ENCODE measurements at regions not wholly inside any gene's neighbourhood (a gene's known extent, or its start where the extent isn't known, plus 50 kb on each side); places are given as distances from the start of the nearest gene placed in this dataset.
"Not testable (repeated sequence)": the region's sequence is repeated elsewhere in the genome, so short reads cannot be mapped to it uniquely, and the experiment has no call there.

DNA sequence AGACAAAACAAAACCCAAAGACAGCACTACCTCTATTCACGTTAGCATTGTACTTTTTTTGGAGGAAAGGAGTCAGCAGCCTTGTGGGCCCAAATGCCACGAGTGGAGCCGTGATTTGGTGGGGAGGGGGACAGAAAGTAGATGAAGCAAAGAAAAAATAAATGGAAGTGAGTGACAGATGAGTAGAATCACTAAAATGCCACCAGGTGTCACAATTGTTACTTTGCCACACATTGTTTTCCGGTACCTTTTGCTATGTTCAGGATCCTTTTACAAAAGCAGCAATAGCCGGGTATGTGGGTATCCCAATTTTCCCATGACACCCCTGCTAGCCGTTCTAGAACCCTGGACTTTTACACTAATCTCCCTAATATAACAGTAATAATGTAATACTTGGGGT lies 85.0 kb upstream of the AK4 start:
- no peak for DNase-seq

DNA sequence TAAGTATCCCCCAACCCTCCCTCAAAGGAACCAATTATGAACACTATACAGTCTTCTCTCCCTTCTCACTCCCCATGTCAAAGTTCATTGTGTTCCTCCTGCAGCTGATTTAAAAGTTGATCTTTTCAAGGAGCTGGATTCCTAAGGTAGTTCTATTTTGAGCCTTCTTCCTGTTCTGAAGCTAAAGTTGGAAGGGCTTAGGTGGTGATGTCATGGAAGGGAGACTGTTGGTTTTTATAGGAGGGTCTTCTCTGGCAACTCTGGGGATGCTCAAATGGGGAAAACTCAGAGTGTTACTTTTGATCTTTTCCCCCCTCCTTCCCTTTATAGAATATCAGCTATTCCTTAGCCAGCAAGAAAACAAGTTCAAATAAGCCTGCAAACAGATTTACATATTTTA lies 83.0 kb upstream of the AK4 start:
- DNase-seq = no peak

DNA sequence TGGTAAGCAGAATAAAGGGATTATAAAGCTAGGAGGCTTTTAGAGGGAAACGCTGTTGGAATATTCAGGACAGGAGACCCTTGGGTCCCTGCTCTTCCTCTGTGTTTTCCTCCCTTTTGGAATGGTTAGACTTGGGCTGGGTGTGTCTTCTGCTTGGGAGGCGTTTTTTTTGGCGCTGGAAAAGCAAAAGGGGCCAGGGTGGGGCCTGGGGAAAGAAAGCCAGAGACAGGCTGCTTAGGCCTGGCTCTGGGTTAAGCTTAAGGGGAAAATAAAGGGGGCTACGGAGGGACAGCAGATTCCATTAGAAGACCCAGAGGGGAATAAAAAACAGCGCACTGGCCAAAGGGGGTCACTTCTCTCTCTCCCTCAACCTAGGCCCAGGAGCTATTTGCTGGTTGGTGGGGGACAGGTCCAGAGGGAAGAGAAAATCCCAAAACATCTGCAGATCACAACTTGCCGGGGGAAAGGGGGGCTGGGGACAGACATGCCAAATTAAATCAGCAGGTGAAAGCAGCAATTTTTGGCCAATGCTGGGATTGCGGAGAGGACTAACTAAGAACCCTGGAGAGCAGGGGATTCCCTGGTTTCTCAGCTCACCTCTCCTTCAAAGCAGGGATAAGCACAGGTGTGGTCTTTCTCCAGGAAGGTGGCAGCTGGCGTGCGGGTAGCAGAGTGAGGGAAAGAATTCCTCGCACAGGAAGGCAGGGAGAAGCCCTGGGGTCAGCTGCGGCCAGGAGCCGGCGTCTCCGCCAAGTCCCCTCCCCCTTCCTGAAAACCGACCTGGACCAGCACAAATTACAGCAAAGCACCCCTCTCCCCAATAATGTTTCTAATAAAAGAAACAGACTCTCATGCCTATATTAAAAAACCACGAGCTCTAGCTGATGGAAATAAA lies 82.2 kb upstream of the AK4 start:
- DNase-seq = no peak

DNA sequence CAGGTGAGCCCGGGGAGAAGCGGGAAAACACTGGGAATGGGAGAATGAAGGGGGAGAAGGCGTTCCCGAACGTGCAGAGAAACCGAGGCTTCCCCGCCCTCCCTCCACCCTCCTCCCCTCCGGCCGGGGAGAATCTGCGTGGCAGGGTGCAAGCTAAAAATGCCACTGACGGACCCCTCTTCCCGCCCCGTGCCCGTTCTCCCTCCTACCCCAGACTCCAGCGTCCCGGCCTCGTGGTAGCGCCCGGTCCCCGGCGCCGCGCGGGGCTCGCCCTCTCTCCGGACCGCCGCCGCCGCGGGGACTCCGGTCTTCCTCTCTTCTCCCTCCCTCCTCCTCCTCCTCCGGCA lies 81.6 kb upstream of the AK4 start:
- no peak for DNase-seq

DNA sequence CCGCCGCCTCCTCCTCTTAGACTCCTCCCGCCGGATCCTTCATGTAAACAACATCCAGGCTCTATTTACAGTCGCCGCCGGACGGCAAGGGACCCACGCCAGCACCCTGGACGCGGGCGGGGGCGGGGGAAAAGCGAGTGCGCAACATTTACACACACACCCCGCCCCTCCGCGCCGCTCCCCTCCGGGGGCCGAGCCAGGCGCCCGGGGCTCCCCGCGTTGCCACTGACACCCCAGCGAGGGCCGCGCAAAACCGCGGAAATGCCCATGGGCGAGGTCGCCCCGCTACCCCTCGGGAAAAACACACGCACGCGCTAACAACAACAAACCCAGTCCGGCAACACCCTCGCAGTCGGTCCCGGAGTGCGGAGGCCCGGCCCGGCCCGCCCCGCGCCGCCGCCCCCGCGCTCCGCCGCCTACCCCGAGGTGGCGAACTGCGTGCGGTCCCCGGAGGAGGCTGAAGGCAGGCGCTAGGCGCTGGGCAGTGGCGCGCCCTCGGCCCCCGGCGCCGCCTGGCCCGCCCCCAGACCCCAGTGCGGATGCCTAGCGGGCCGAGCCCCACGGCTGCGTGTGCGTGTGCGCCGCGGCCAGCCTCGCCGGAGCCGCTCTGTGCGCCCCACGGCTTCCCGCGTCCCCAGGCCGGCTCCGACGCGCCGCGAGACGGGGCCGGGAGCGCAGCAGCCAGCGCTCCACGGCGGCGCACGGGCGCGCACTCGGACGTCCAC lies 81.1 kb upstream of the AK4 start:
- peak; percentile 78 for DNase-seq

DNA sequence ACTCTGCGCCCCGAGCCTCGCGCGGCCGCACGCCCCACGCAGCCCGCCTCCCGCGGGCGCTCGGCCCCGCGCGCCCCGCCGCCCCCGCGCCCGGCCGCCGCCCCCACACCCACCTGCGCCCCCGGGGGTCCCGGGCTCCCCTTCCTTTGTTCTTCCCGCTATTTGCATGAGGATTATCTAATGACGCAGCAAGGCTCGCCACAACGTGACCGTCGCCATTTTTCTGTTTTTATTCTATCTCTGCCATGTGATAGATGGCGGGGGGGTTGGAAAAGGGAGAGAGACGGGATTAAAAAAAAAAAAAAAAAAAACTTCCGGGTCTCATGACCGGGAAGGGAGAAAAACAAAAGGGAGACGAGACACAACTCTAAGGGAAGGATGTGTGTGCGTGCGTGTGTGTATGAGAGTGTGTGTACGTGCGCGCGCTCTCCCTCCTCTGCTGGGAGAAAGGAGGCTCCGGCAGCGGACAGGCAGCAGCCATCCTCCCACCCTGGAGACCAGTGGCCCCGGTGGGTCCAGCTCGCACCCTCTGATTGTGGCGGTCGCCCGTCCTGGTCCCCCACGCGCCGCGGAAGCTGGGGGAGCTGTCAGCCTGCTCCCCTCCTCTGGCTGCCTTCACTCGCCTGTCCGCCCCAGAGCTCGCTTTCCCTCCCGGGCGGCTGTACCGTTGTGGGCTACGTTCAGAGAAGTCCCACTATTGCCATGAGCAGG lies 80.4 kb upstream of the AK4 start:
- DNase-seq = peak; percentile 63

DNA sequence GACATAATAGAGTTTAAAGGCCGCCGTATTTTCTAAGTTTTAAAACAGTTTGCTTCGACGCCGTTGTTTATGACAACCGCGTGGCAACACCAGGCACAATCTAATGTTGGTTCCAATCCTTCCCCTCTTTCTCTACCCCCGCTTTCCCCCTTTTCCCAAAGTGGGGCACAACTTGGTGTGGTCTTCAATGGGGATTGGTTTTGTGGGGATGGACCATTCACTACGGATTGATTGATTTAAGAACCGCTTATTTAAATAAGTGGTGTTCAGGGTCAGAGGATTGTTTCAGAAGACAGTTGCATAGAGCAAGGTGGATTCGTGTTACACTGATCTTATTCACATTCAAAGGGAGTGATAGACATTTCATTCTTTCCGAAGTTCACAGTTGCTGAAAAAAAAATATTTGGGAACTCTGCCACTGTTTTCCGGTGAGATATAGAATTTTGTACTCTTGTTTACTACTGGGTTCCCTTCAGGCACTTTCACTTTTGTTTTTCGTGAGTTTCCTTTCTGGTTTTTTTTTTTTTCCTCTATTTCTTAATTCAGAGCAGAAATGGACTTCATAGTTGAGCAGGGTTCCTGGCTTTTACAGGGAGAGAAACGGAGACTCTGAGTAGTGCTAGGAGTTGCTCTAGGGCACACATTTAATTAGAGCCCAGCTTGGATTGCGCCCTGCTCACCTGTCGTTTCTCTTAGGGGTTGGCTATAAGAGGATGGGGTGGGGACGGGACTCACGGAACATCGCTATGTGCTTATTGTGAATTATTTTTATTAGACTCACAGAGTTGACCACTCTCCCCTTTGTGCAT lies 79.6 kb upstream of the AK4 start:
- no peak for DNase-seq

DNA sequence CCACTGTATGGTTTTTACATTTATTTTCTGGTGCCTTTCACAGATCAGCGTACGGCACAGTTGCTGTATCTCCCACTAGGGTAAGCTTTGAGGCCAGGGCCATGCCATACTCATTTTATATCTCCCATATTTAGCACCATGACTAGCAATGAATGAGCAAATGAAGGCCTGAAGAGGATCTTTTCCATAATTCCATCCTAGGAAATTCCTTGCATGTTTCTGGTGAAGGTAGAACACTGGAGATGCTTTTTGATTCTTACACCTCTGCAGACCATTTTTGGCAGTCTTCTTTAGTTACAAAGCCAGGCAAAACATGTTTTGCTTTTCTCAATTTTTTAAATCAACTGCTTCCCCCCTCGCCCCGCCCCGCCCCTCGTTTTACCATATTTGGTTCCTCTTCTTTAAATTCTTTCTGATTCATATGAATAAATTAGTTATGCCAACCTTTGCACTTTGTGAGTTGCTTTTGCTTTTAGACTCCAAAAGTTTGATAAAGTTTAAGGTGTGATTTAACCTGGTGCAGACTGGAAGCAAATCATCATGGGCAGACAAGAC lies 78.9 kb upstream of the AK4 start:
- DNase-seq = no peak

DNA sequence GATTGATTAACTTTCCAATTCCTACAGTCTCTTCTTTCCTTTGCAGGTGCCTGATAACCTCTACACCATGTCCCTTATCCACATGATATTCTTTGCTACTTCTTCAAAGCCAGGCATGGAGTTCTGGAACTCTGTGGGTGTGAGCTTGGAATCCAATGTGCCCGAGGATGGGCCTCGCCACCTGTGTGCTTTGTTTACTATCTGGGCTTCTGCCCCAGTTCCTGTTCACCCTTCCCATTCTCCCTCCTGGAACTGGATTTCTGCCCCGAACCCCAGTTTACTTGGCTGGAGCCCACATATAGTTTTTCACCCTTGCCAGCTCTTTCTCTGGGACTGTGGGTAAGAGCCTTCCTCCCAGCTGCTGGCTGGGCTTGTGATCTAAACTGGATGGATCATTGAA lies 75.2 kb upstream of the AK4 start:
- DNase-seq = no peak

DNA sequence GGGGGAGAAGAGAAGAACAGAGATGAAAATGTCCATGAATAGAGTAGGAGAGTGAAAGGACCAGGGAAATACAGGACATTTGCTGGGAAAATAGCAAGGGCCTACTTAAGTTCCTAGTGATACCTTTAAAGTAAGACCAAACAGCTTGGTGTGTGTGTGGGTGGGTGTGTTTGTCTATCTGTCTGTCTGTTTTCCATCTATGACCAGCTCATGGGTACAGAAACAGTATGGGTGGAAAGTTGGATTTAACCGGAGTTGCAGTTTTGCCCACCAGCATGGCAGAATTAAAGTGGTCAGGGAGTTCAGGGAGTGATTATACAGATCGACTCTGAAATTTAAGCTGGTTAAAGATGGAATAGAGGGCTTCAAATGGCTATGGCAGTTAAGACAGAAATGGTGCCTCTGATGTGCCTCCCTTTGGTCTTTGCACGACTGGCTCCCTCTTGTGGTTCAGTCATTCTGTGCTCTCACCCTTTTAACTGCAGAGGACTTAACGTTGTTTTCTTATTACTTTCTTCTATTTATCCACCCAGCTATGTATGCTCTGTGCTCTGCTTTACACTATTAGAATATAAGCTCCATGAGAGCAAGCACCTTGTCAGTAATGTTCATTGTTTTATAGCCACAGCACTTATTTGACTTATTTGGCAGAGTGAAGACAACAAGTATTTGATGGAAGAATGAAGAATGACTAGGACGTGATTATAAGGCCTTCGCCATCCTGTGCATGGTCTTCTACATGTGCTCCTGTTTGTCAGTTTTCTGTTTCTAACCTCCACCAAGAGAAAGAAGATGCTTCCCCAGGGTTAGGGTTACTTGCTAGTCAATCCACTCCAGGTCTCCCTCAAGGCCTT lies 72.7 kb upstream of the AK4 start:
- peak; percentile 48 for DNase-seq

DNA sequence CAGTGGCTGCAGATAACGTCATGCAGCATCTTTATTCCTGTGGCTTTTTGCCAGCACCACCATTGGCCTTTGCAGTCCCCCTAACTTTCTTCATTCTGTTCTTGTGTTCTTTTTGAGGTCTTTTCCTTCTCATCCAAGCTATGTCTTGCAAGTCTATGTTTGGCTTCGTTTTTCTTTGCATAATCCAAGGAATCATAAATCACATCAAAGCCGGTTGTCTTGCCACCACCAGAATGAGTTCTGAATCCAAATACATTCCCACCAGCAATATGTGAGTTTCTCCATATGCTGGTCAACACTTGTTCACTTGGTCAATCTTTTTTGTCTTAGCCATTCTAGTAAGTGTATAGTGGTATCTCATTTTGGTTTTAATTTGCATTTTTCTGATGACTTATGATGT lies 70.6 kb upstream of the AK4 start:
- no peak for DNase-seq

DNA sequence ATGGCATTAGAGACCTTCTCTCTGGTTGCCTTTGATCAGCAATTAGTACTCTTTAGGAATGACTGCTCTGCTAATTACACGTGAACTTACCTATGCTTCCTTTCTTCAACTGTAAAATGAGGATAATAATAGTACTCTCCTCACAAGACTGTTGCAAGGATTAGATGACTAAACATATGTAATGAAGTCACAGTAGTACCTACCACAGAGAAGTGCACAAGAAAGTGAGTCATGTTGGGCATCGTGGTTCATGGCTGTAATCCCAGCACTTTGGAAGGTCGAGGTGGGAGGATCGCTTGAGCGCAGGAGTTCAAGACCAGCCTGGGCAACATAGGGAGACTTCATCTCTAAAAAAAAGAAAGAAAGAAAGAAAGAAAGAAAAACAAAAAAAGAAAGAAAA lies 68.1 kb upstream of the AK4 start:
- DNase-seq = no peak

DNA sequence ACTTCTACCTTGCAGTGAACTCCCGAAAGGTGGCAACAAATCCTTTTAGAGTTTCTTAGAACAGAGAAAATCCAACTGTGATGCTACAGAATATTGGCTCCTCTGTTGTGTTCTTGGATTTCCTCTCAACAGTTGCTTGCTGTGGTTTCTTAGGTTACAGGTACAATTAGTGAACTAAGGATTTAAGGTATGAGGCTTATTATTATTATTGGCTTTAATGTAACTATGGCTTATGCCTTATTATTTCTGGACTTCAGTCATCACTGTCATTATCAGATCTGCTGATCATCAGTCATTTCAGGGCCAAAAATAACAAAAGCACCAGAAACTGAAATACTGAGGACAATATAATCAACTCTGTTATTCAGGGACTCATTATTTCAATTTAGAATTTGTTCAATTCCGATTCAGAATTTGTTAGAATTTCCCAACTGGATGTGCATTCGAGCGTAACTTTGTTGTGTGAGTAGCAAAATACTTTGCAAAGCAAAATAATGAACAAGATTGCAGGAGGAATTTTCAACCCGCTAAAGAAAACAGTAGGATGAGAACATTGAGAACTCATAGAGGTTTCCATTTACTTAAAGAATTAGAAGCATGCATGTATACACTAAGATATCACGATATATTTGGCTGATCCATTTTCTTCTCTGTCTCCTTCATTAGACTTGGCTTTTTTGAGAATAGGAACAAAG lies 65.5 kb upstream of the AK4 start:
- DNase-seq = no peak

DNA sequence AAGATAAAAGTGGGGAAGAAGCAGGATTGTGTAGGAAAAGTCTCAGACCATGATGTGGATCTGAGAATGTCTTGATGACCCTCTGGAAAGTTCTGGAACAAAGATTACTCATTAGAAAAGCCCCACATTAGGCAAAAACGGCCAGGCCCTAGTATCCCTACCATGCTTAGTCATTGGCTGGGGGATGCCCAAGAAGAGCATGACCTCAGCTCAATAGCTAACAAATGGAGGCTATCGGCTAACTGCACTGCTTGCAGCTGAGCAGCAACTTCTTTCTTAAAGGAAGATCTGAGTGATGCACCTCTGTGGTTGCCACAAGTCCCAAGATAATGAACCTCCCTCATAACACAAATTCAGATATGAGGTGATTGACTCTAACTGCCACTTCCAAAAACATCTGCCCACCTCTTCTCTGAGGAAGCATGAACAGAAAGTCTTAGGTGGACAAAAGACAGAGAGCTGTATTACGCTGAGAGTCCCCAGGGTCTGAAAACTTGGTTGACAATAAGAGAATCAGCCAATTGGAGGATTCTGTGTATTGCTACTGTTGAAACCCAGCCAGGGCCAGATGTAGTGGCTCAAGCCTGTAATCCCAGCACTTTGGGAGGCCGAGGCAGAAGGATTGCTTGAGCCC lies 64.6 kb upstream of the AK4 start:
- DNase-seq = no peak

DNA sequence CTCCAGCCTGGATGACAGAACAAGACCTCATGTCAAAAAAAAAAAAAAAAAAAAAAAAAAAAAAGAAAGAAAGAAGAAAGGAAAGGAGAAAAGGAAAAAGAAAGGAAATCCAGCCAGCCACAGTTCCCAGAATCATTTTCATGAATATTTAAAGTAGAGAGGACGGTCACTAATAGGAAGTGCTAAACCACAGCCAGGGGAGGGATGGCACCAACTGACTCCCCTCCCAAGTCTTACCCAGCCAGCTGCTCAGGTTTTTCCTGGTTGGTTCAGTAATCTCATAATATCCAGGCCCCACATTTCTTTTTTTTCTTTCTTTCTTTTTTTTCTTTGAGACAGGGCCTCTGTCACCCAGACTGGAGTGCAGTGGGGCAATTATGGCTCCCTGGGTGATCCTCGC lies 63.9 kb upstream of the AK4 start:
- DNase-seq = no peak

DNA sequence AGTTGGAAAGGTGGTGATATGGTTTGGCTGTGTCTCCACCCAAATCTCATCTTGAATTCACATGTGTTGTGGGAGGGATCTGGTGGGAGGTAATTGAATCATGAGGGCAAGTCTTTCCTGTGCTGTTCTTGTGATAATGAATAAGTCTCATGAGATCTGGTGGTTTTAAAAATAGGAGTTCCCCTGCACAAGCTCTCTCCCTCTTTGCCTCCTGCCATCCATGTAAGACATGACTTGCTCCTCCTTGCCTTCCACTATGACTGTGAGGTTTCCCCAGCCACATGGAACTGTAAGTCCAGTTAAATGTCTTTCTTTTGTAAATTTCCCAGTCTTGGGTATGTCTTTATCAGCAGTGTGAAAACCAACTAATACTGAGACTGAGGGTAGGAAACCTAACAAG lies 60.5 kb upstream of the AK4 start:
- not testable (repeated sequence) for DNase-seq

DNA sequence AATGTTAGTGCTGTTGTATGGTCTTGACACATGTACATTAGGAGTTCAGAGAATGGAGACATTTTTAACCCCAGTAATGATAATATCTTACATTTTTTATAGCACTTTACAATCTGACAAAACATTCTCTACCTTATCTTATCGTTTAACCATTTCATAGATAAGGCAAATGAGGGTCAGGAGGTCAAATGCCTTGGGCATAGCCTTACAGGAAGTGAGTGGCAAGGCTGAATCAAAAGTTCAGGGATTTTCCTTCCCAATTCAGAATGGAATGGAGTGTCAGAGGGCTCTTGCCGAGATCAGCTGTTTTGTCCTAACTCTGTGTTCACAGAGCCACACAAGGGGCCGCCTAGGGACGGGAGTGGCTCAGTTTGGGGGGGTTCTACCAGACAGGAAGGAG lies 57.6 kb upstream of the AK4 start:
- DNase-seq = no peak

DNA sequence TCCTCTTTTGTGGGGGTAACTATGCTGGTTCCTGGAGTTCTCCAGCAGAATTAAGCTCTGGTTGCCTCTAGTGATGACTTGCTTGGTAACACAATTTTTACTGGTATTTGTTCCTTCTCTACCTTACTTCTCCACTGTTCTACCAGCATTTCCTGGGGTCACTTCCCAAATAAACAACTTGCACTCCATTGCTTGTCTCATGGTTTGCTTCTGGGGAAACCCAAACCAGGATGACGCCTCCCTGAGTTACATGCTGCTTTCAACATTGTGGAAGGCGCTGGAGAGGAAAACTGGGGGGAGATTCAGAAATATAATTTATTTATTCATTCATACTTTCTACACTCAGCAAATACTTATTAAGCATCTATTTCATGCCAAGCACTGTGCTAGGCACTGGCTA lies 55.3 kb upstream of the AK4 start:
- no peak for DNase-seq

DNA sequence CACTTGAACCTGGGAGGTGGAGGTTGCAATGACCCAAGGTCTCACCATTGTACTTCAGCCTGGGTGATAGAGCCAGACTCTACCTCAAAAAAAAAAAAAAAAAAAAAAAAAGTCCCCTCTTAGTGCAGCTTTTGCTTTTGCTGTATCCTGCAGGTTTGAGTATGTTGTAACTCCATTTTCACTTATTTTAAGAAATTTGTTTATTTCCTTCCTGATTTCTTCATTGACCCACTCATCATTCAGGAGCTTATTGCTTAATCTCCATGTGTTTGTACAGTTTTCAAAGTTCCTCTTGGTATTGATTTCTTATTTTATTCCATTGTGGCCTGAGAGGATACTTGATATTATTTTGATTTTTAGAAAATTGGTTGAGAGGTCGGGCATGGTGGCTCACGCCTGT lies 50.9 kb upstream of the AK4 start:
- no peak for DNase-seq

All from activated CD4-positive, CD25-positive, alpha-beta regulatory T cell treated with anti-CD3 and anti-CD28 coated beads, Interleukin-2, amount 50 U/mL, for 72 hours (primary cell).